GM21528 (cell line): ENCODE measurements at regions not wholly inside any gene's neighbourhood (a gene's known extent, or its start where the extent isn't known, plus 50 kb on each side); places are given as distances from the start of the nearest gene placed in this dataset.

Source experiments
- ATAC-seq: cut with Tn5 transposase; IDR thresholded peaks from one replicate; pipeline ENCODE4 v1.9.1; 2021; ENCODE audit warnings: mild to moderate bottlenecking, moderate library complexity; ENCODE audit not compliant: unreplicated experiment, low FRiP score

DNA sequence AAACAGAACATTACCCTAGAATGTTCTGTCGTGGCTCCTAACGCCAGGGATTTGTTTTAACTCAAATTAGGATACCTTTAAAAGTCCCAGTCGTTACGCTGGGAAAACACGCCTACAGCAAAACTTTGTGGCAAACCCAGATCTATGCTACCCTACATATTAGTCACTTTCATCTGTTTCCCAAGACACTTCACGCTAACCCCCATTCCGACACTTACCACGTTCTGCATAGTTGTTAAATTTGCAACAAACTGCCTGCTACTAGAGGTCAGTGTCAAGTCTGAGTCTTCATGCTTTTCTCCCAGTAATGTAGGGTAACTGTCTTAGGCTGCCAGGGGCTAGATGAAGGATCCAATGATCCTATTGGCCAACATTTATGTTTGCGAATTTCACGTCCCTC is 140.3 kb downstream of the RASEF start:
- ATAC-seq = no peak

DNA sequence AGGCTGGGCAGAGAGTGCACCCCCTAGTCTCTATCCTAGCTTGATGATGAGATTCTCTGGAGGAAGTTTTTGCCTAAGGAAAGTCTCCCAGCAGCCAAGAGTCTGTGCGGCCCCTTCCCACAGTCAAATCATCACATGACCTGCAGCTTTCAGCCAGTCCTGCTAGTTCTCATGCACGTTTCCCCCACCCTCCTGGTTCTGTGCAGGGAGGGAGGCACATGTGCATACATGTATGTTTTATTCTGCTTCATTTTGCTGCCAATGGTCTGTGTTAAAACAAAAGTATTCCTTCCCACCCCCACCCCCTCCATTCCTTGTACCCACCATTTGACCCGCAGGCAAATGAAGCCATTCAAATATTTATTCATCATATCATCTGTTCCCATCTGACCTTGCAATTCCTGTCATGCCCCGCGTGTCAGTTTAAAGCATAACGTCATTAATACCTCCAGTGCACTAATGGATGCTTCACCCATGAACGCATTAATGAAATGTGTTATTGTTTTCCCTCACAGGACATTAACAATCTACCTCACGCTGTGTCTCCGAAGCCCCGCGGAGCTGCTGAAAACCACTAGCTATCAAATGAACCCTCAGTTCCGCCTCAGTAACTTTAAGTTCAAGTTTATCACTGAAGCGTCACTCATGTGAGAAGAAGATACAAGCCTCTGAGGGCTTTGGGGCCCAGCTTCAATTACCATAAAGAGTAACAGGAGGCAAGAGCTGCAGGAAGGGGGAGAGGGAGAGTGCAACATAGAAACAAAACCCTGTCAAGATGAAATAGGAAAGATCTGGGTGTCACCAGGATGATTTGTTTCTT is 139.6 kb downstream of the RASEF start:
- no peak for ATAC-seq

GRCh38 chr9:82923912-82924605 is 138.9 kb downstream of the RASEF start:
- no peak for ATAC-seq
